CD4-positive, alpha-beta memory T cell (primary cell): ENCODE measurements at regions not wholly inside any gene's neighbourhood (a gene's known extent, or its start where the extent isn't known, plus 50 kb on each side); places are given as distances from the start of the nearest gene placed in this dataset.

Source experiments
- CTCF ChIA-PET: fragments of 350-600 bp; sonication (Branson Sonifier 250); formaldehyde crosslinking; loops from one replicate; lab custom pipeline; 2021; ENCODE audit warnings: inconsistent platforms; ENCODE audit not compliant: partially characterized antibody; lab: Charles Lee
- POLR2A ChIA-PET: fragments of 350-600 bp; sonication (Branson Sonifier 250); formaldehyde crosslinking; loops from one replicate; lab custom pipeline; 2021; ENCODE audit not compliant: partially characterized antibody; lab: Charles Lee
- DNase-seq, 5 donors: peaks; one replicate each; pipeline versions ENCODE4 v3.0.0 to v3.0.0-alpha.2; 2020 to 2022; ENCODE audit warnings: mixed read lengths in 1 of 5
- H3K27ac ChIP-seq: one replicate; pipeline ENCODE4 v1.7.0; 2013; ENCODE audit warnings: low read depth, low read length
- H3K27me3 ChIP-seq: 2 replicates; pipeline ENCODE4 v1.7.0; 2013; ENCODE audit warnings: mild to moderate bottlenecking, low read length, moderate library complexity; ENCODE audit not compliant: insufficient read depth
- H3K36me3 ChIP-seq: 2 replicates; pipeline ENCODE4 v1.7.0; 2013; ENCODE audit warnings: mild to moderate bottlenecking, low read length, moderate library complexity; ENCODE audit not compliant: insufficient read depth
- H3K4me1 ChIP-seq: 2 replicates; pipeline ENCODE4 v1.7.0; 2013; ENCODE audit warnings: mild to moderate bottlenecking, low read length, moderate library complexity; ENCODE audit not compliant: insufficient read depth
- H3K4me3 ChIP-seq, 2 donors: one replicate each; pipeline ENCODE4 v1.7.0; 2013; ENCODE audit warnings: low read length in 2 of 2, mild to moderate bottlenecking in 1 of 2
- H3K9me3 ChIP-seq, 2 donors: one replicate each; pipeline ENCODE4 v1.7.0; 2013; ENCODE audit warnings: low read length in 2 of 2, control low read depth in 1 of 2; ENCODE audit not compliant: control insufficient read depth in 1 of 2
- H3K27ac Mint-ChIP-seq, 7 donors: one replicate each; pipeline ENCODE4 v1.8.0; 2020 to 2021; ENCODE audit warnings: mixed read lengths in 7 of 7, mild to moderate bottlenecking in 6 of 7, inconsistent platforms in 3 of 7, moderate library complexity in 3 of 7
- H3K27me3 Mint-ChIP-seq, 2 donors: one replicate each; pipeline ENCODE4 v1.8.0; 2020 to 2021; ENCODE audit warnings: mixed read lengths in 2 of 2
- H3K36me3 Mint-ChIP-seq, 2 donors: one replicate each; pipeline ENCODE4 v1.8.0; 2020 to 2021; ENCODE audit warnings: mixed read lengths in 2 of 2, inconsistent platforms in 1 of 2, mild to moderate bottlenecking in 1 of 2
- H3K4me1 Mint-ChIP-seq, 4 donors: one replicate each; pipeline ENCODE4 v1.8.0; 2020 to 2021; ENCODE audit warnings: mixed read lengths in 4 of 4, mild to moderate bottlenecking in 1 of 4
- H3K4me3 Mint-ChIP-seq, 8 donors: one replicate each; pipeline ENCODE4 v1.8.0; 2020 to 2021; ENCODE audit warnings: mixed read lengths in 8 of 8, mild to moderate bottlenecking in 7 of 8, moderate library complexity in 6 of 8, inconsistent platforms in 3 of 8
- H3K9me3 Mint-ChIP-seq, 8 donors: one replicate each; pipeline ENCODE4 v1.8.0; 2020 to 2021; ENCODE audit warnings: mixed read lengths in 8 of 8, mild to moderate bottlenecking in 5 of 8, inconsistent platforms in 3 of 8, moderate library complexity in 1 of 8
- intact Hi-C: fragments of 100-400 bp; cut with micrococcal nuclease; formaldehyde crosslinking; loops from one replicate; pipeline ENCODE4 v1.15.1; 2023

GRCh38 chr10:133020193-133020817, 67.4 kb upstream of the ADGRA1 start:
- intact Hi-C loops: no loop called here
- DNase-seq: no peak
- no peaks in the 10 kb centered on the region for H3K36me3 Mint-ChIP-seq
- Histone ChIP-seq H3K4me3 (no peak overlapping the region), H3K9me3 (no peaks in the 10 kb centered on the region), H3K27me3 (no peaks in the 10 kb centered on the region), H3K36me3 (no peaks in the 10 kb centered on the region), H3K4me1 (no peaks in the 10 kb centered on the region), H3K27ac (no peak overlapping the region)
- H3K4me3 Mint-ChIP-seq: no peak overlapping the region
- ChIA-PET CTCF (no interaction called here), POLR2A (no interaction called here)
- peaks cover 0 to 2% (median 0%) of the 10 kb centered on the region in 8 donors for H3K9me3 Mint-ChIP-seq
- H3K27me3 Mint-ChIP-seq: no peaks in the 10 kb centered on the region
- H3K4me1 Mint-ChIP-seq: peaks cover 0 to 1% (median 0%) of the 10 kb centered on the region in 4 donors
- H3K27ac Mint-ChIP-seq: no peak overlapping the region

DNA sequence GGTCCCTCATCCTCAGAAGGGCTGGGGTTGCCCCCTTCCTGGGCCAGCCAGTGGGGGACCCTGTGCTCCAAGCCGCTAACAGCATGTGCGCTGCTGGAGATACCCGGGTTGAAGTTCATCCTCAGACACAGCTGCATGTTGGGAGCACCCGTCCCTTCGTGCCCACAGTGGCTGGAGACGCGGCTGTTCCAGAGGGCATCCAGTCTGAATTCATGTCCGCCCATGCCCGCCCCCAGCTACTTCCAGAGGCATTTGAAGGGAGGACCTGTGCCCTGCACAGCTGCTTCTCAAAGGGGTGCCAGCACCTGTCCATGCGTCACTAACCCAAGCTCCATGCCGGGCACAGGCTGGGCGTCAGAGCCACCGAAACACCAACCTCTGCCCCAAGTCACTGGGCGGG, 68.1 kb upstream of the ADGRA1 start:
- Histone ChIP-seq H3K27me3 (no peaks in the 10 kb centered on the region), H3K4me1 (no peaks in the 10 kb centered on the region), H3K4me3 (no peak overlapping the region), H3K27ac (no peak overlapping the region), H3K36me3 (no peaks in the 10 kb centered on the region), H3K9me3 (no peaks in the 10 kb centered on the region)
- H3K36me3 Mint-ChIP-seq: no peaks in the 10 kb centered on the region
- POLR2A ChIA-PET: no interaction called here
- no peak overlapping the region for H3K27ac Mint-ChIP-seq
- DNase-seq: no peak
- H3K9me3 Mint-ChIP-seq: peaks cover 0 to 2% (median 0%) of the 10 kb centered on the region in 8 donors
- intact Hi-C loops: no loop called here
- CTCF ChIA-PET: no interaction called here
- H3K27me3 Mint-ChIP-seq: no peaks in the 10 kb centered on the region
- no peak overlapping the region for H3K4me3 Mint-ChIP-seq
- H3K4me1 Mint-ChIP-seq: peaks cover 0 to 1% (median 0%) of the 10 kb centered on the region in 4 donors

GRCh38 chr10:133019191-133019590, 68.5 kb upstream of the ADGRA1 start:
- POLR2A ChIA-PET: no interaction called here
- CTCF ChIA-PET: no interaction called here
- Mint-ChIP-seq H3K36me3 (no peaks in the 10 kb centered on the region), H3K9me3 (peaks cover 0 to 2% (median 0%) of the 10 kb centered on the region in 8 donors), H3K4me1 (peaks cover 0 to 1% (median 0%) of the 10 kb centered on the region in 4 donors), H3K27me3 (no peaks in the 10 kb centered on the region), H3K4me3 (no peak overlapping the region), H3K27ac (no peak overlapping the region)
- Histone ChIP-seq H3K27me3 (no peaks in the 10 kb centered on the region), H3K4me3 (no peak overlapping the region), H3K4me1 (no peaks in the 10 kb centered on the region), H3K36me3 (no peaks in the 10 kb centered on the region), H3K27ac (no peak overlapping the region), H3K9me3 (no peaks in the 10 kb centered on the region)
- intact Hi-C loops: no loop called here
- DNase-seq: no peak

DNA sequence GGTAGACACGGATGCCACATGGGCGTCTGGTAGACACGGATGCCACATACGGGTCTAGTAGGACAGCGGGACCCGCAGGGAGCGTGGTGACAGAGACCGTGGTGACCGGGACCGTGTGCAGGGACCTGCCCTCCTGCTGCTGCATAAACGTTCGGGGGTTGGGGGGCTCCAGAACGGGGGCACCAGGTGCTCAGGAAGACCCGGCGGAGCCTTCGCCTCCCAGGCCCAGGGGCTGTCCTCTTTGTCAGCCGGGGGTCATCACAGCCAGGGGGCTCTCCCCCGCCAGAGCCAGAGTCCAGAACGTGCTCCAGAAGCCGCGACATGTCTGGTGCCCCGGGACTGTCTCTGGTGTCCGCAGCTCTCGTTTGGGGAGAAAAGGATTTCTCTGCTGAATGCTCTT, 69.2 kb upstream of the ADGRA1 start:
- intact Hi-C loops: no loop called here
- CTCF ChIA-PET: no interaction called here
- Histone ChIP-seq H3K27ac (no peak overlapping the region), H3K9me3 (no peaks in the 10 kb centered on the region), H3K27me3 (no peaks in the 10 kb centered on the region), H3K4me1 (no peaks in the 10 kb centered on the region), H3K4me3 (no peak overlapping the region), H3K36me3 (no peaks in the 10 kb centered on the region)
- H3K27me3 Mint-ChIP-seq: no peaks in the 10 kb centered on the region
- H3K9me3 Mint-ChIP-seq: peaks cover 0 to 2% (median 0%) of the 10 kb centered on the region in 8 donors
- POLR2A ChIA-PET: no interaction called here
- DNase-seq: no peak
- H3K4me3 Mint-ChIP-seq: no peak overlapping the region
- peaks cover 0 to 1% (median 0%) of the 10 kb centered on the region in 4 donors for H3K4me1 Mint-ChIP-seq
- no peaks in the 10 kb centered on the region for H3K36me3 Mint-ChIP-seq
- H3K27ac Mint-ChIP-seq: no peak overlapping the region

GRCh38 chr10:133017203-133017601, 70.5 kb upstream of the ADGRA1 start:
- no peaks in the 10 kb centered on the region for H3K27me3 ChIP-seq
- no peaks in the 10 kb centered on the region for H3K9me3 ChIP-seq
- intact Hi-C loops: no loop called here
- Mint-ChIP-seq H3K27me3 (peaks cover 0 to 2% of the 10 kb centered on the region in 2 donors), H3K27ac (no peak overlapping the region), H3K4me3 (no peak overlapping the region), H3K4me1 (no peaks in the 10 kb centered on the region), H3K36me3 (no peaks in the 10 kb centered on the region), H3K9me3 (peaks cover 0 to 2% (median 0%) of the 10 kb centered on the region in 8 donors)
- no peaks in the 10 kb centered on the region for H3K36me3 ChIP-seq
- H3K27ac ChIP-seq: no peak overlapping the region
- no peaks in the 10 kb centered on the region for H3K4me1 ChIP-seq
- CTCF ChIA-PET: no interaction called here
- no peak overlapping the region for H3K4me3 ChIP-seq
- no peak for DNase-seq
- POLR2A ChIA-PET: no interaction called here

- Histone ChIP-seq H3K36me3 (no peaks in the 10 kb centered on the region), H3K9me3 (no peaks in the 10 kb centered on the region), H3K4me3 (no peak overlapping the region), H3K4me1 (no peaks in the 10 kb centered on the region), H3K27ac (no peak overlapping the region), H3K27me3 (no peaks in the 10 kb centered on the region)
- H3K4me3 Mint-ChIP-seq: no peak overlapping the region
- ChIA-PET CTCF (no interaction called here), POLR2A (no interaction called here)
- DNase-seq: no peak
- peaks cover 0 to under 1% (median 0%) of the 10 kb centered on the region in 8 donors for H3K9me3 Mint-ChIP-seq
- no peaks in the 10 kb centered on the region for H3K4me1 Mint-ChIP-seq
- no peak overlapping the region for H3K27ac Mint-ChIP-seq
- intact Hi-C loops: no loop called here
- no peaks in the 10 kb centered on the region for H3K36me3 Mint-ChIP-seq
- peaks cover 0 to 2% of the 10 kb centered on the region in 2 donors for H3K27me3 Mint-ChIP-seq
Observed at GRCh38 chr10:133016493-133017202, 71.1 kb upstream of the ADGRA1 start.

- DNase-seq: no peak
- Mint-ChIP-seq H3K9me3 (no peaks in the 10 kb centered on the region), H3K27me3 (peaks cover 0 to 2% of the 10 kb centered on the region in 2 donors), H3K27ac (no peak overlapping the region), H3K4me1 (no peaks in the 10 kb centered on the region), H3K36me3 (no peaks in the 10 kb centered on the region), H3K4me3 (no peak overlapping the region)
- Histone ChIP-seq H3K9me3 (no peaks in the 10 kb centered on the region), H3K4me1 (no peaks in the 10 kb centered on the region), H3K36me3 (no peaks in the 10 kb centered on the region), H3K4me3 (no peak overlapping the region), H3K27ac (no peak overlapping the region), H3K27me3 (no peaks in the 10 kb centered on the region)
- ChIA-PET POLR2A (no interaction called here), CTCF (no interaction called here)
- intact Hi-C loops: no loop called here
Observed at GRCh38 chr10:133015816-133016462, 71.8 kb upstream of the ADGRA1 start.
